ENCODE measurements at regions not wholly inside any gene's neighbourhood (a gene's known extent, or its start where the extent isn't known, plus 50 kb on each side); places are given as distances from the start of the nearest gene placed in this dataset.

GRCh38 chr3:150036780-150037179, 66.1 kb upstream of the PFN2 start:
- H3K27ac ChIP-seq = no peak overlapping the region
- no peaks in the 10 kb centered on the region for H3F3A ChIP-seq (ENCODE audit: insufficient read depth)
- no peak overlapping the region for H3K9ac ChIP-seq
- WGBS, 2 experiments (ENCODE audit: low coverage in 1 of 2, low lambda C conversion rate in 2 of 2, missing lambda C conversion rate in 2 of 2) = 69 to 70% methylated on average over 5 of the region's 5 CpGs
- in situ Hi-C loops (cut with MboI) = no loop called here
- DNase-seq = no peak
- no peaks in the 10 kb centered on the region for H4K20me1 ChIP-seq (ENCODE audit: insufficient read depth)
- no peaks in the 10 kb centered on the region for H3K27me3 ChIP-seq (replicated peaks; ENCODE audit: insufficient read depth)
- H3K4me3 ChIP-seq = no peak overlapping the region
- H3K4me1 ChIP-seq (ENCODE audit: insufficient read depth) = no peaks in the 10 kb centered on the region
- no peaks in the 10 kb centered on the region for H3K9me3 ChIP-seq (ENCODE audit: low read depth)
- no peaks in the 10 kb centered on the region for H3K79me2 ChIP-seq (ENCODE audit: insufficient read depth)
- H2AFZ ChIP-seq = no peak overlapping the region
- no peak overlapping the region for H3K4me2 ChIP-seq (ENCODE audit: unreplicated experiment)
- TF ChIP-seq EZH2phosphoT487 (IDR thresholded peaks at IDR 0.05; ENCODE audit: insufficient read depth, low read depth) (no peak), EZH2 (IDR thresholded peaks at IDR 0.05; ENCODE audit: insufficient read depth, poor library complexity, severe bottlenecking) (no peak)
- H3K36me3 ChIP-seq (ENCODE audit: low read depth) = no peaks in the 10 kb centered on the region
- H3K9me2 ChIP-seq (ENCODE audit: insufficient read depth) = no peaks in the 10 kb centered on the region

GRCh38 chr3:150035910-150036612, 65.4 kb upstream of the PFN2 start:
- no peaks in the 10 kb centered on the region for H3K79me2 ChIP-seq (ENCODE audit: insufficient read depth)
- no peaks in the 10 kb centered on the region for H3K9me3 ChIP-seq (ENCODE audit: low read depth)
- H4K20me1 ChIP-seq (ENCODE audit: insufficient read depth) = no peaks in the 10 kb centered on the region
- in situ Hi-C loops (cut with MboI) = no loop called here
- H3K9me2 ChIP-seq (ENCODE audit: insufficient read depth) = no peaks in the 10 kb centered on the region
- H2AFZ ChIP-seq = no peak overlapping the region
- no peaks in the 10 kb centered on the region for H3K4me1 ChIP-seq (ENCODE audit: insufficient read depth)
- WGBS, 2 experiments (ENCODE audit: low coverage in 1 of 2, low lambda C conversion rate in 2 of 2, missing lambda C conversion rate in 2 of 2) = 65 to 66% methylated on average over 7 of the region's 7 CpGs
- DNase-seq = no peak
- no peaks in the 10 kb centered on the region for H3K36me3 ChIP-seq (ENCODE audit: low read depth)
- no peak overlapping the region for H3K4me2 ChIP-seq (ENCODE audit: unreplicated experiment)
- TF ChIP-seq EZH2 (IDR thresholded peaks at IDR 0.05; ENCODE audit: insufficient read depth, poor library complexity, severe bottlenecking) (no peak), EZH2phosphoT487 (IDR thresholded peaks at IDR 0.05; ENCODE audit: insufficient read depth, low read depth) (no peak)
- no peak overlapping the region for H3K9ac ChIP-seq
- no peak overlapping the region for H3K4me3 ChIP-seq
- no peaks in the 10 kb centered on the region for H3K27me3 ChIP-seq (replicated peaks; ENCODE audit: insufficient read depth)
- H3K27ac ChIP-seq = no peak overlapping the region
- H3F3A ChIP-seq (ENCODE audit: insufficient read depth) = no peaks in the 10 kb centered on the region

DNA sequence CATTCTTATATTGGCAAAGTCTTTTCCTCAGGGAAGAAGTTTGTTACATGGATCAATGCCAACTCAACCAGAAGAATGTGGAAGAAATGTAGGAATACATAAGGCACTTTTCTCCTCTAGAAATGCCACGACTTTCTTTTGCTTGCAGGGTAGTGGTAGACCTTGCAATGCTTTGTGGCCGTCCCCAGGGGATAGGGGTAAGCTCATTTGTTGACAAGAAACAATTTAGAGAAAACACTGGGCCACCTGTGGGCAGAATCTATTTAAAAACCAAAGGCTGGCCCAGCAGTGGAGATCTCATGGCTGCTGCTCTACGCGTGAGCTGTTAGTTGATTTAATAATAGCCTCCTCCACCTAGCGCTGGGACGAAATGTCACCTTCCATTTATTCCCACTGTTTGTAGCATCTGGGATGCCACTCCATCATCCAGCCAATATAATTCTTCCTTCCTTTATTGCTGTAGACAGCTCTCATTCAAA, 64.6 kb upstream of the PFN2 start:
- Histone ChIP-seq H3K36me3 (ENCODE audit: low read depth) (no peaks in the 10 kb centered on the region), H3K4me2 (ENCODE audit: unreplicated experiment) (no peak overlapping the region), H3K4me1 (ENCODE audit: insufficient read depth) (no peaks in the 10 kb centered on the region), H3K9ac (no peak overlapping the region), H3K9me2 (ENCODE audit: insufficient read depth) (no peaks in the 10 kb centered on the region), H3K9me3 (ENCODE audit: low read depth) (no peaks in the 10 kb centered on the region), H3K27me3 (replicated peaks; ENCODE audit: insufficient read depth) (no peaks in the 10 kb centered on the region), H4K20me1 (ENCODE audit: insufficient read depth) (no peaks in the 10 kb centered on the region), H3K4me3 (no peak overlapping the region), H3F3A (ENCODE audit: insufficient read depth) (no peaks in the 10 kb centered on the region), H2AFZ (no peak overlapping the region), H3K79me2 (ENCODE audit: insufficient read depth) (no peaks in the 10 kb centered on the region), H3K27ac (no peak overlapping the region)
- TF ChIP-seq EZH2 (IDR thresholded peaks at IDR 0.05; ENCODE audit: insufficient read depth, poor library complexity, severe bottlenecking) = no peak
- no peak for TF ChIP-seq EZH2phosphoT487 (IDR thresholded peaks at IDR 0.05; ENCODE audit: insufficient read depth, low read depth)
- no peak for DNase-seq
- WGBS, 2 experiments (ENCODE audit: low coverage in 1 of 2, low lambda C conversion rate in 2 of 2, missing lambda C conversion rate in 2 of 2) = 69 to 71% methylated on average over 6 of the region's 6 CpGs
- in situ Hi-C loops (cut with MboI) = no loop called here

DNA sequence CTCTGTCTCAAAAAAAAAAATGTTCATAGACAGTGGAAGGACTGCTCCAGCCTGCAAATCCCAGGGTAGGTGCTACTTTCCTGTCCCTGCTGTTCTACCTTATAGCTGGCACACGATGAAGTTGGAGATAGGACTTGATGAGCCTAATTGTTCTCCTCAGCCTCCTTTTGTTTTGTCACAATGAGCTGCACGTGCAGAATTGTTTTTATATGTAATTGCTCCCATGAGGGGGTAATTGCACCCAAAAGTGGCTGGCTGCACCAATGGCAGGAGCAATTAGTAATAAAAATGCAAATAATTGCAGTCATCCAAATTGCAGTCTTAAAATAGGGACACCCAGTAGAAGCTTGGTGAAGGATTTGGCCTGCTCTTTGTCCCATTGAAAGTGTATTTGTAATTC, 63.0 kb upstream of the PFN2 start:
- Histone ChIP-seq H3K9ac (no peak overlapping the region), H3K9me3 (ENCODE audit: low read depth) (no peaks in the 10 kb centered on the region), H3K4me2 (ENCODE audit: unreplicated experiment) (no peak overlapping the region), H3K4me1 (ENCODE audit: insufficient read depth) (no peaks in the 10 kb centered on the region), H3K4me3 (no peak overlapping the region), H3K79me2 (ENCODE audit: insufficient read depth) (no peaks in the 10 kb centered on the region), H3K9me2 (ENCODE audit: insufficient read depth) (no peaks in the 10 kb centered on the region), H3K27me3 (replicated peaks; ENCODE audit: insufficient read depth) (no peaks in the 10 kb centered on the region), H3K36me3 (ENCODE audit: low read depth) (no peaks in the 10 kb centered on the region), H3F3A (ENCODE audit: insufficient read depth) (no peaks in the 10 kb centered on the region), H4K20me1 (ENCODE audit: insufficient read depth) (no peaks in the 10 kb centered on the region), H3K27ac (no peak overlapping the region), H2AFZ (no peak overlapping the region)
- in situ Hi-C loops (cut with MboI) = no loop called here
- no peak for TF ChIP-seq EZH2phosphoT487 (IDR thresholded peaks at IDR 0.05; ENCODE audit: insufficient read depth, low read depth)
- WGBS, 2 experiments (ENCODE audit: low coverage in 1 of 2, low lambda C conversion rate in 2 of 2, missing lambda C conversion rate in 2 of 2) = 58 to 62% methylated on average over 2 of the region's 2 CpGs
- DNase-seq = no peak
